ENCODE measurements at regions not wholly inside any gene's neighbourhood (a gene's known extent, or its start where the extent isn't known, plus 50 kb on each side); places are given as distances from the start of the nearest gene placed in this dataset.

DNA sequence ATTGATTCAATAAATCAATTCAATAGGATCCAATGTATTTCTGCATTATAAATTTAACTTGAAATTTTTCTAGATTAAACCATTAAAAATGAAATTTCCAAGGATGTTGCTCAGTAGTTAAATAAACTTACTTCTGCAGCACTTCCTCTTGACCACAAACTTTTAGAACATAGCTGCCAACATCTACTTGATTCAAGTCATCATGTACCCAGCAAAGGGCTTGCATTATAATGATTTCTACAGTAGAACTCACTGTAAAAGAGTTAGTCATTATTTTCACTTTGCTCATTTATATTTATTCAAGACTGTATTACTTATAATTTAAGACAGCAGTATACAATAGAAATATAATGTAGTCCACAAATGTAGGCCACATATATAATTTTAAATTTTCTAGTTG lies 59.2 kb downstream of the PIK3C2A start:
- TF ChIP-seq EZH2phosphoT487 (IDR thresholded peaks at IDR 0.05; ENCODE audit: borderline replicate concordance, low read depth), result no peak
- TF ChIP-seq, protein P1, sequence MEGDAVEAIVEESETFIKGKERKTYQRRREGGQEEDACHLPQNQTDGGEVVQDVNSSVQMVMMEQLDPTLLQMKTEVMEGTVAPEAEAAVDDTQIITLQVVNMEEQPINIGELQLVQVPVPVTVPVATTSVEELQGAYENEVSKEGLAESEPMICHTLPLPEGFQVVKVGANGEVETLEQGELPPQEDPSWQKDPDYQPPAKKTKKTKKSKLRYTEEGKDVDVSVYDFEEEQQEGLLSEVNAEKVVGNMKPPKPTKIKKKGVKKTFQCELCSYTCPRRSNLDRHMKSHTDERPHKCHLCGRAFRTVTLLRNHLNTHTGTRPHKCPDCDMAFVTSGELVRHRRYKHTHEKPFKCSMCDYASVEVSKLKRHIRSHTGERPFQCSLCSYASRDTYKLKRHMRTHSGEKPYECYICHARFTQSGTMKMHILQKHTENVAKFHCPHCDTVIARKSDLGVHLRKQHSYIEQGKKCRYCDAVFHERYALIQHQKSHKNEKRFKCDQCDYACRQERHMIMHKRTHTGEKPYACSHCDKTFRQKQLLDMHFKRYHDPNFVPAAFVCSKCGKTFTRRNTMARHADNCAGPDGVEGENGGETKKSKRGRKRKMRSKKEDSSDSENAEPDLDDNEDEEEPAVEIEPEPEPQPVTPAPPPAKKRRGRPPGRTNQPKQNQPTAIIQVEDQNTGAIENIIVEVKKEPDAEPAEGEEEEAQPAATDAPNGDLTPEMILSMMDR (IDR thresholded peaks at IDR 0.05), result no peak
- TF ChIP-seq PBX3 (IDR thresholded peaks at IDR 0.05), result no peak
- TF ChIP-seq JUND (IDR thresholded peaks at IDR 0.05), result no peak
- no peak for TF ChIP-seq EP300 (IDR thresholded peaks at IDR 0.05; ENCODE audit: borderline replicate concordance in 1 of 2, low read depth in 1 of 2, low read length in 1 of 2)
